GM18873 (cell line): ENCODE measurements at regions not wholly inside any gene's neighbourhood (a gene's known extent, or its start where the extent isn't known, plus 50 kb on each side); places are given as distances from the start of the nearest gene placed in this dataset.
A peak's percentile ranks its signal among the peaks of the same experiment; 100 is the strongest.

Experiments
- ATAC-seq: cut with Tn5 transposase; IDR thresholded peaks from one replicate; pipeline ENCODE4 v1.9.1; 2021; ENCODE audit warnings: mild to moderate bottlenecking, moderate library complexity, moderate number of reproducible peaks; ENCODE audit not compliant: unreplicated experiment, low FRiP score

GRCh38 chr5:74209571-74209970 is 431.0 kb downstream of the ENC1 start:
- no peak for ATAC-seq

DNA sequence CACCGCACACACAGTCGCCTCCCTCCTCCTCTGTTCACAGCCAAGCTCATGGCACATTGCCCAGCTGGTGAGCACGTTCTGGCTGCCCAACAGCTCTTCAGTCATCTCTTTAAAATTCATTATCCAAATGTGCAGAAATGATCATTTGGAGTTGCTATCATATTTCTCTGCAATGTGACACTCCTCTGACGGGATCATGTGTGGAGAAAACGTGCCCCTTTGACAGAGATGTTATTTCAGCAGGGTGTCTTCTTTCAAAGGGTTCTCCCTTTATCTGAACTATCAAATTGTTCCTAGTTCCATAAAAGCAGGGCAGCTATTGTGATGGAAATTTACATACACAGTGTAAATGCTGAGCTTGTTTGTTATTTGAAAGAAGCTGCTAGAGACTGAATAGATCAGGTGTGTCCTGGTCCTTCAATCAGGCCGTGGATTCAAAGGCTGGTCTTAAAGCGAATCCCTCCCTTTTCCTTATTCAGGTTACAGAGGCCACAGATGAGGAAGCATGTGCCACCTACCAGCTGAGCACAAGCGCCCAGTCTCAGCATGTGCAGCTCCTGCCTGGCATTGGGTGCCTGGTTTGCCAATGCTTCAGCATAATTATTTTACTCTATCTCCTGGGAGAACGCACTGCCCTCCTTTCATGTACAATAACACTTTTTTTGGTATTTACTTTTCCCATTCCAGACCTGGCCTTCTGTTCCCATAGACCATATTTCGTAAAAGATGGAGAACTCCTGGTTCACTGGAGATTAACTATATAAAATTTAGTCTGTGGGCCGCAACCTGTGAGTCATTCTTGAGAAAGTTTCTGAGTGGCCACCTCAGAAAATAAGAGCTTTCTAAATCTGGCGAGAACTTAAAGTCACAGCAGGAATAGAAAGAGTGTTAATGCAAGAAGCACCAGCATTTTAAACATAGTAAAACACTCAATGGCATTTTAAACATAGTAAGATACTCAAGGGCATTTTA is 433.7 kb downstream of the ENC1 start:
- no peak for ATAC-seq

- no peak for ATAC-seq
Measured at GRCh38 chr5:74205767-74206578, 434.6 kb downstream of the ENC1 start.

DNA sequence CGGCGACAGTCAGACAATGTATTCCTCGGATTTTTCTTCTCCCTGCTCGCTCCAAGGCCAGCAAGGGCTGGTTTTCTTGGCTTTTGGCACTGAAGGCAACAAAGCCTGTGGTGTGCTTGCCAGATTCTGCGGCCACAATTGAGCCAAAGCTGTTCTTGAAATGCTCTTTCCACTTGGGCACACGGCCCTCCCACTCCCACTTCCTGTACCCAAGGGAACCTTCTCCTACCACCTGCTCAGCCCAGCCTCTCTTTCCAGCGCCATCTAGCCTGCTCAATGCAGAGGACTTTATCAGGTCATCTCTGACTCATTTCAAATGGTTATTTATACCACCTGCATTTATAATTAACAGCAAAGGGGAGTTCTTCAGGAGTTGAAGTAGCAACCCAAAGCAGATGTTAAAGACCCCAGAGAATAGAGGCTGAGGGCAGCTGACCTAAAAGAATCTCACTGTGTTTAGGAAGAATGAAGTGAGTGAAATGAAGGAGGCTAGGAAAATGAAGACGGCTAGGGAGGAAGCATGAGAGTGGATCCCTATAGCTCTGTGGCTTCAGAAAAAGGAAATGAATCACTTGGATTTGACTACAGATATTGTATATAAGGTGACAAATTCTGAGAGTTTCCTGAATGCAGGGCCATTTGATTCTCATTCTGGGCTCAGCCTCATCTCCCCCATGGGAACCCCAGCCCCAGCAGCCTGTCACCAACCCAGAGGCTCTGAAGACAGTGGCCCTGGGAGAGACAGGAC is 439.0 kb downstream of the ENC1 start:
- ATAC-seq = peak; percentile 69

DNA sequence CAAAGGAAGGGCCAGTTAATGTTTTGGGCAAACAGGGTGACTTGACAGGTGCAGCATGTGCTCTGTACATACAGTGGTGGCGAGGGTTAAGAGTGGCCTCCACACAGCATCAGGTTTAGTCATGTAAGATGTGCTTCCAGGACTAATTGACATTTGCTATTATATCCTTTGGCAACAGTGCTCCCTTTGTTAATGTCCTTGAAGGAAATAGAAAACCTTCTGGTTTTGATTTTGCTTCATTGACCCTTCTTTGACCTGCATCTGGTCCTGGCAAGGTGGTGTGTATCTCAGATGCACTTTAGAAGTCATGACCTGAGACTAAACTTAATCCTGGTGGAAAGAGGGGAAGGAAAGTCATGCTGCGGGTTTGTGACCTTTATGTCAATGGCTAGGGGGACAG is 440.0 kb downstream of the ENC1 start:
- no peak for ATAC-seq

DNA sequence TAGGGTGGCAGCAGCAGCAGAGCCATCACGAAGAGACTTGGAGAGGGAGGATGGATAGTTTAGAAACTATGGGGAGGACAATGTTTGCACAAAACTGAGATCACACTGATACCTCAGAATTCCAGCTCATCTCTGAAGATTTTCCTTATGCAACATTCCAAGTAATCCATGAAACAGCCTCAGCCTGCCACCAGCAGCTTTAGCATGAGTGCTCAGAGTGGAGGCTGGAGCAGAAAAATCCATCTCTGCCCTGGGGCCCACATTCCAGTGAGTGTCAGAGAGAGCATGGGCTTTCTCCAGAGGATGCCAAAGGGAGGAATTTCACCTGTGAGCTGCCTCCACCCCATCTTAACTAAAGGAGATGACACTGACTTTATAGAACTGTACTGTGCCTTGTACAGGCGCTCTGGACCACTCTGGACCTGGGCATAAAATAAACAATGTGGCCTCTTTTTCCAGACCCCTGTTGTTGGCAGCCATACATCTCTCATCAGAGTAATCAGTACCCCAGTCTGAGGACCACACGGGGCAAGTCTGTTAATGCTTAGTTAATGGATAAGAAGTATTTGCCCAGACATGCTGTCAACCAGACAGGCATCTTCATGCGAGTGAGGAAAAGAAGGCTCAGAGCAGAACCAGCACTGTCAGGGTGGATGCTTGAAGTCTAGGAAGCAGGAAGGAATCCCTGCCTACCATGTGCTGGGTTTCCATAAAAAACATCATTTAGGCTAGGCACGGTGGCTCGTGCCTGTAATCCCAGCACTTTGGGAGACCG is 440.9 kb downstream of the ENC1 start:
- ATAC-seq = no peak

GRCh38 chr5:74199005-74199404 is 441.5 kb downstream of the ENC1 start:
- ATAC-seq = no peak

DNA sequence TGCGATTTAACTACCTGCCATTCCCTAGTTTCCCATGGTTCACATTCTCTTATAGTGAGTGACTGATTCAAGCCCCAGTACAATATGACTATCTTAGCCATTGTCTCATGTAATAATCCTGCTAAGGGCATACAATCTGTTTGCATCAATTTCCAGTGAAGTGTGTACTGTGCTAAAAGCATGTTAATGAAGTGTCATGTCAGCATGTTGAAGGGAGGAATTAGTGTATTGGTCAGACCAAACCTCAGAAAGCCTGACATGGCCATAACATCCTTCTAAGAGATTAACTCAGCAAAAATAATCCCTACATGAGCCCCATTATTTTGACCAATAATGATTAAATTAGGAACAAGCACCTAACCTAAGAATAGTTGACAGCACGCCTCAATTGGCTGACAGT is 442.4 kb downstream of the ENC1 start:
- ATAC-seq = no peak

DNA sequence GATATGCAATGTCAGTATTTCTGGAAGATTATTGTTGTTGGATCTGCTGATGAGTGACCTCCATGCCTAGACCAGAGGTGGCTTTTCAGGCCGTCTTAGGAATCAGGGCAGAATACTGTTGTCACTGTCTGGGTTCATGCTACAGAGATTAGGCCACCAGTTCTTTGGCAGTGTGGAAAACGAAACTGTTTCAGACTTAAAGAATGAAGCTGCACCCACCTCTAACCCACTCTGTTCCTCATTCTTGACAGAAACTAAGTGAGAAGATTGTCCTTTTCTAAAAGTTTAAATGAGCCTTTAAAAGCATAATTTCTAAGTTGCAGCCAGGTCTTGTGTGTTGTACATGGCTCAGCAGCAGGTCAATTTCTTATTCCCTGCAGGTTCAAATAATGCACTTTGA is 444.3 kb downstream of the ENC1 start:
- no peak for ATAC-seq

GRCh38 chr5:74194196-74194595 is 446.3 kb downstream of the ENC1 start:
- ATAC-seq = no peak

DNA sequence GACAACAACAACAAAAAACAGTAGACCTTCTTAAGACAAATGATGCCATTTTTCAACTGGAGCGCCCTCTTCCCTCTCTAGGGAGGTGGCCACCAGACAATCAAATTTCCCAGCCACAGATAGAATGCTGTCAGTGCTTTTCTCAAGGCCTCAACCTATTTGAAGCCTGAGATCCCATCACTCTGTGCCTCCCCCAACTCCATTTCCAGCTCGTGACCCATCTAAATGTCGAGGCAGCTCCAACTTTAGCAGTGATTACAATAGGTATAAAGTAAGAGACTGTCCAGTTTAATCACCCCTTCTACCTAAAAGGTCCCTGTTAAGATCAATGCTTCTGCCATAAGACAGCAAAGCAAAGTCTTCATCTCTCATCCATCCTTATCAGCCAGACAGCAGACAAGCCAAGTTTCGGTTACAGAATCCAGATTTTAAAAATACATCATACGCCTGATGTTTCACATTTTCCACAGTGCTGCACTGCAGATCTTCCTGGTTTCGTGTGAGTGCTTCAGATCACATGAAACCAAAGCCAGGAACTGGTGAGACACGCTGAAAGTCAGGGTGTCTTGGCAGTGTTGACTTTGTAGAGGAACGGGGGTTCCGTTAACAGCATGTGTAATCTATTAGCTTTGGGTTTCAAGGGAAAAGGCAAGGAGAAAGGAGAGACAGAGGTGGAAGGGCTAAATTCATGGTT is 447.8 kb downstream of the ENC1 start:
- no peak for ATAC-seq

DNA sequence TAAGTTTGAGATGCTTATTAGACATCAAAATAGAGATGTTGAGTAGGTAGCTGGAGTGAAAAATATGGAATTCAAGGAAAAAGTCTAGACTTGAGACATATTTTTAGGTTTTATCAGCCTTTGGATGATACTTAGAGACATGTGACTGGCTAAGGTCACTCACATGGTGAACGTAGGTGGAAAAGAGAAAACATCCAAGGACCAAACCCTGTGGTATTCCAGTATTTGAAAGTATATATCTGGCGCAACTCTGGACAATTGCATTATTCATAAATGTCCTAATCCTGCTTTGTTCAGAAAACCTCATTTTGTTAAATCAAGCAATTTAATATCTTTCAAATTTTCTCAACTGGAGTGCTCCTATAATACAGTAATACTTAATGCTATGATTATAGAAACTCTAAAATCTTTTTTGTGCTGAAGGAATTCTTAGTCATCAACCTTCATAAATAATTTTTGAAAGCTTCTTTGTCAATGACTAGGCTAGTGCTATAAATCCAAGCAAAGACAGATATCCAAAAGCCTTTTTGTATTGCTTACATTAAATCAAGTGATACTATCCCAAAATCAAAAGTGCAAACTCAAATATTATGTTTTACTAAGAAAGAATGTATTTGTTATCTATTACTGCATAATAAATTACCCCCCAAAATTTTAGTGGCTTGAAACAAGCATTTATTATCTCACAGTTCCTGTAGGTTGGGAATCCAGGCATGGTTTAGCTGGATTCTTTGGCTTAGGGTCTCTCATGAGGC is 452.0 kb downstream of the ENC1 start:
- ATAC-seq = no peak

- no peak for ATAC-seq
Measured at GRCh38 chr5:74187757-74188156, 452.8 kb downstream of the ENC1 start.

GRCh38 chr5:74186356-74187315 is 453.9 kb downstream of the ENC1 start:
- no peak for ATAC-seq

DNA sequence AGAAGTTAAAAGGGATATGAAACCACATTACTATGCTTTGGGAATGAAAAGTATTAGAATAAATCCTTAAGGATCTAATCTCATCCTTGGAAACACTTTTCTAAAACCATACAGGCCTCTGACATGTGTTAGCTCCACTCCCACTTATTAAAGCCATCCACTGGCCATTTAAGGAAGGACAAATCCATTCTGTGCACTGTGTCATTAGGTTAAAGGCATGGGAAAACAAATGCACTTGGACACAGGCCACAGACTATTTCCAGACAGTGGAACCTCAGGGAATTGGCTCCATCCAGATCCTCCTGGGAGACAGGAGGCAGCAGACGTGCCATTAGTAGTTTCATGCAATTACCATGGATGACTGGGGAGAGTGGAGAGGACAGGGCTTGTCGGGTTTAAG is 454.9 kb downstream of the ENC1 start:
- no peak for ATAC-seq

DNA sequence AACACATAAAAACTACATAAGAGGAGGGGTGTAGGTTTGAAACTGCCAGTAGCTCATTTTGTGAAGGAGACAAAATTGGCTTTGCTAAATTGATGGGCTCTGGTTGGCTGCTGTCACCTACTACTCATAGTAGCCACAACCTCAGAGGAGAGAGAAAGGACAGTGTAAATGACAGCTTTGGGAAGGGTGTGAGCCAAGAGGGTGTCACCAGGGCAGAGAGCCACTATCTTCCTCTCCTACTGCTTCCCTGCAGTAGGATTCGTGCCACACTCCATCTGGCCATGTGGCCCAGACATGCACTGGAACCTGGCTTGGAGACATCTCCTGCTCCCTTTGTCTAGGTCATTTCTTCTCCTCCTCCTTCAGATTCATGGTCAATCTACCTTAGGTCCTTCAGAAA is 455.9 kb downstream of the ENC1 start:
- no peak for ATAC-seq

DNA sequence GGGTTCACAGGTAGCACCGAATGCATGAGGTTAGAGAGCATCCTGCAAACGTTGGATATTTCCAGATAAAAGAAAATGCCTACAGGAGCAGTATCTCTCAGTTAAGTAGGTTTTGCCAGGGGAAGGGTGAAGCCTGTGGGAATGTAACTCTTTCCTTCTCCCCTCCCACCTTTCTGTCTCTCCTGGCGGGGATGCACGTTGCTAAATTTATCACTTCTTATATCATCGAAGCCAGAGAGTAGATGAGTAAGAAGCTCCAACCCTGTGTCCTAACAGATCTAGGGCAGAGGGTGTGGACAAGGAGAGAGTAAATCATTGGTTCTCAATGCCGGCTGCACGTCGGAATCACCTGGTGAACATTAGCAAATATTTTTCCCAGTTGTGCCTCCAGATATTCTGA is 457.5 kb downstream of the ENC1 start:
- no peak for ATAC-seq

GRCh38 chr5:74182603-74183002 is 457.9 kb downstream of the ENC1 start:
- no peak for ATAC-seq
